ENCODE measurements at regions not wholly inside any gene's neighbourhood (a gene's known extent, or its start where the extent isn't known, plus 50 kb on each side); places are given as distances from the start of the nearest gene placed in this dataset.
A peak's percentile ranks its signal among the peaks of the same experiment; 100 is the strongest.

DNA sequence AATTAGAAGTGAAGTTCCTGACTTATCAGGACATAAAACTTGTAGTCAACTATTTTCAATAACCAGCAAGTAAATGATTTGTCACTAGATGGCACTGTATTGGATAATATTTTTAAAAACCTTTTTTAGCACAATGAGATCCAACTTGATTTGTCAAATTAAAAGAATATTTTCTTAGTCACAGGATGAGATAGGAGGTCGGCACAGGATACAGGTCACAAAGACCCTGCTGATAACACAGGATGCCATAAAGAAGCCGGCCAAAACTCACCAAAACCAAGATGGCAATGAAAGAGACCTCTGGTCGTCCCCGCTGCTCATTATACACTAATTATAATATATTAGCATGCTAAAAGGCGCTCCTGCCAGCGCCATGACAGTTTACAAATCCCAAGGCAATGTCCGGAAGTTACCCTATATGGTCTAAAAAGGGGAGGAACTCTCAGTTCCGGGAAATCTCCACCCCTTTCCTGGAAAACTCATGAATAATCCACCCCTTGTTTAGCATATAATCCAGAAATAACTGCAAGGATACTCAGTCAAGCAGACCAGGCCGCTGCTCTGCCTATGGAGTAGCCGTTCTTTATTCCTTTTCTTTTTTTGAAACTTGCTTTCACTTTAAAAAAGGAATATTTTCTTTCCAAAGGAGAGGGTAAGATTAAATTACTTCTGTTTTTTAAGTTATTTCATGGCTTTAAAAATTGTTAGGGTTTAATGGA, 255.7 kb upstream of the MKLN1 start:
- no peaks in the 10 kb centered on the region for H3K9me3 ChIP-seq (ENCODE audit: control insufficient read depth in 1 of 2, insufficient read depth in 1 of 2, low read length in 2 of 2)
- peaks cover 38% of the 10 kb centered on the region for H3K4me1 Mint-ChIP-seq (ENCODE audit: low read depth)
- H3K27me3 Mint-ChIP-seq = no peaks in the 10 kb centered on the region
- no peak overlapping the region for H3K27ac ChIP-seq (ENCODE audit: low read depth in 1 of 2, low read length in 2 of 2)
- intact Hi-C loops (cut with DNase I, micrococcal nuclease) = loop anchor here (2.0 to 5.0 kb wide), 3 partner anchors 15 to 230 kb away; no protein-coding TSS in a partner anchor
- TF ChIP-seq, protein P1, sequence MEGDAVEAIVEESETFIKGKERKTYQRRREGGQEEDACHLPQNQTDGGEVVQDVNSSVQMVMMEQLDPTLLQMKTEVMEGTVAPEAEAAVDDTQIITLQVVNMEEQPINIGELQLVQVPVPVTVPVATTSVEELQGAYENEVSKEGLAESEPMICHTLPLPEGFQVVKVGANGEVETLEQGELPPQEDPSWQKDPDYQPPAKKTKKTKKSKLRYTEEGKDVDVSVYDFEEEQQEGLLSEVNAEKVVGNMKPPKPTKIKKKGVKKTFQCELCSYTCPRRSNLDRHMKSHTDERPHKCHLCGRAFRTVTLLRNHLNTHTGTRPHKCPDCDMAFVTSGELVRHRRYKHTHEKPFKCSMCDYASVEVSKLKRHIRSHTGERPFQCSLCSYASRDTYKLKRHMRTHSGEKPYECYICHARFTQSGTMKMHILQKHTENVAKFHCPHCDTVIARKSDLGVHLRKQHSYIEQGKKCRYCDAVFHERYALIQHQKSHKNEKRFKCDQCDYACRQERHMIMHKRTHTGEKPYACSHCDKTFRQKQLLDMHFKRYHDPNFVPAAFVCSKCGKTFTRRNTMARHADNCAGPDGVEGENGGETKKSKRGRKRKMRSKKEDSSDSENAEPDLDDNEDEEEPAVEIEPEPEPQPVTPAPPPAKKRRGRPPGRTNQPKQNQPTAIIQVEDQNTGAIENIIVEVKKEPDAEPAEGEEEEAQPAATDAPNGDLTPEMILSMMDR (IDR thresholded peaks at IDR 0.05) = peak; percentile 48
- H3K4me1 ChIP-seq (ENCODE audit: insufficient read depth, low read length) = peaks cover 54% of the 10 kb centered on the region
- ATAC-seq (ENCODE audit: poor library complexity) = no peak
- no peaks in the 10 kb centered on the region for H3K27me3 ChIP-seq (ENCODE audit: control insufficient read depth in 1 of 2, insufficient read depth in 2 of 2, low read length in 2 of 2)
- H3K36me3 ChIP-seq (ENCODE audit: insufficient read depth, low read length) = peaks cover 31% of the 10 kb centered on the region
- H3K4me3 Mint-ChIP-seq = no peak overlapping the region
- H3K36me3 Mint-ChIP-seq (ENCODE audit: low read depth) = peaks cover 26% of the 10 kb centered on the region
- peak overlapping the region; percentile 46 for H3K27ac Mint-ChIP-seq
- H3K4me3 ChIP-seq (ENCODE audit: low read length) = no peak overlapping the region
- ChIA-PET POLR2A (no interaction called here), CTCF (interaction anchor here (1.3 kb wide), 1 partner anchor 18 kb away, joined by 4 read pairs; no protein-coding TSS in a partner anchor)
- H3K9me3 Mint-ChIP-seq = no peaks in the 10 kb centered on the region
- DNase-seq = peak in 2 of 14 experiments; percentile 14 to 37

DNA sequence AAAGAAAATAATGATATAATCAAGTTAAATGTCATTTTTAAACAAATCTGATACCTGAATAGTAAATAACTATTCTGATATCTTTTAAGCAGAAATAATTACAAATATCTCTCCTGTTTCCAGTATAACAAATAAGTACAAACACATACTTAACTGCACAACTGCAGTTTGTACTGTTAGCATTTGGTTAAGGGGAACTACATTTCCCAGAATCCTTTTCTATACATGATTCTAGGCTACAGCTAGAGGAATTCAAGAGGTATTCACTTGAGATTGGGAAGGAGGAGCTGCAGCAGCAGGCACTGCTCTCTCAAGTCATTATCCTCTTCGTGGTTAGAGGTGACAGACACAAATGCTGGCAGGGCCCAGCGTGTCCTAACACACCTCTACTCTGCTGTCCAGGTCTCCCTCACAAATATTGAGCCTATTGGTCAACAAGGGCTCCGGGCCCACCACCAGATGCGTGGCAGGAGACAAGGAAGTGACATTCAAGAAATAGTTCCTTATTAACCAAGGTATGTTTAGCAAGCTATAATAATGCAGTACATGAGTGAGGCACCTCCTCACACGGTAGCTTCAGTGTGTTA, 255.1 kb upstream of the MKLN1 start:
- intact Hi-C loops (cut with DNase I, micrococcal nuclease) = loop anchor here (5.0 kb wide), 2 partner anchors 35 to 230 kb away; no protein-coding TSS in a partner anchor
- ChIA-PET POLR2A (interaction anchor here (0.8 kb wide), 1 partner anchor 16 kb away, joined by 3 read pairs; no protein-coding TSS in a partner anchor), CTCF (interaction anchor here (1.3 kb wide), 1 partner anchor 18 kb away, joined by 4 read pairs; no protein-coding TSS in a partner anchor)
- Histone ChIP-seq H3K27ac (ENCODE audit: low read depth in 1 of 2, low read length in 2 of 2) (peak overlapping the region in 1 of 2 donors; percentile 5), H3K9me3 (ENCODE audit: control insufficient read depth in 1 of 2, insufficient read depth in 1 of 2, low read length in 2 of 2) (no peaks in the 10 kb centered on the region), H3K36me3 (ENCODE audit: insufficient read depth, low read length) (peaks cover 30% of the 10 kb centered on the region), H3K4me3 (ENCODE audit: low read length) (no peak overlapping the region), H3K4me1 (ENCODE audit: insufficient read depth, low read length) (peaks cover 50% of the 10 kb centered on the region), H3K27me3 (ENCODE audit: control insufficient read depth in 1 of 2, insufficient read depth in 2 of 2, low read length in 2 of 2) (no peaks in the 10 kb centered on the region)
- DNase-seq (peak in 3 of 14 experiments; percentile 38 to 63 (median 51)), ATAC-seq (ENCODE audit: poor library complexity) (peak; percentile 55)
- Mint-ChIP-seq H3K36me3 (ENCODE audit: low read depth) (peaks cover 23% of the 10 kb centered on the region), H3K4me1 (ENCODE audit: low read depth) (peaks cover 32% of the 10 kb centered on the region), H3K27ac (peak overlapping the region; percentile 46), H3K27me3 (no peaks in the 10 kb centered on the region), H3K4me3 (peak overlapping the region; percentile 21), H3K9me3 (no peaks in the 10 kb centered on the region)
- TF ChIP-seq, protein P1 (IDR thresholded peaks at IDR 0.05) = no peak

DNA sequence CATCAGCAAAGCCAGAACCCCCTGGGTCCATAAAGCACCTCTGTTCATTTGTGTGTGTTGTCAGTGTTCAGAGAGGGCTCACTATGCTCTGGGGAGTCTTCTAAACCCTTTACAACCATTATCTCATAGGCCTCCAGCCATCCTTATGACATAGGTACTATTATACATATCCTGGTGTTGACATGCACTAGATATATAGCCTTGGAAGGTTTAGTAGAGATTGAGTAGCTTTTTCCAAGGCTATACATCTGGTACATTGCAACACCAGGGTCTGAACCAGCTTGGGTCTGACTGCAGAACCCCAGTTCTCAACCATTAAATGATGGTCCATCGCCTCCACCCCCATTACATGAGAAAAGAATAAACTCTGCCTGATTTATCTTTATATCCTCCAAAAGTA, 253.6 kb upstream of the MKLN1 start:
- intact Hi-C loops (cut with DNase I, micrococcal nuclease) = loop anchor here (5.0 kb wide), 2 partner anchors 33 to 228 kb away; no protein-coding TSS in a partner anchor
- Mint-ChIP-seq H3K9me3 (no peaks in the 10 kb centered on the region), H3K36me3 (ENCODE audit: low read depth) (peaks cover 9% of the 10 kb centered on the region), H3K4me3 (peak overlapping the region; percentile 54), H3K27me3 (no peaks in the 10 kb centered on the region), H3K4me1 (ENCODE audit: low read depth) (peaks cover 17% of the 10 kb centered on the region), H3K27ac (peak overlapping the region; percentile 21)
- no peak overlapping the region for H3K4me3 ChIP-seq (ENCODE audit: low read length)
- peaks cover 33% of the 10 kb centered on the region for H3K36me3 ChIP-seq (ENCODE audit: insufficient read depth, low read length)
- peaks cover 50% of the 10 kb centered on the region for H3K4me1 ChIP-seq (ENCODE audit: insufficient read depth, low read length)
- no peak for DNase-seq
- no peak overlapping the region for H3K27ac ChIP-seq (ENCODE audit: low read depth in 1 of 2, low read length in 2 of 2)
- CTCF ChIA-PET = no interaction called here
- H3K27me3 ChIP-seq (ENCODE audit: control insufficient read depth in 1 of 2, insufficient read depth in 2 of 2, low read length in 2 of 2) = no peaks in the 10 kb centered on the region
- POLR2A ChIA-PET = no interaction called here
- no peaks in the 10 kb centered on the region for H3K9me3 ChIP-seq (ENCODE audit: control insufficient read depth in 1 of 2, insufficient read depth in 1 of 2, low read length in 2 of 2)
- TF ChIP-seq, protein P1 (IDR thresholded peaks at IDR 0.05) = no peak
- no peak for ATAC-seq (ENCODE audit: poor library complexity)
